B cell (primary cell): ENCODE measurements at regions not wholly inside any gene's neighbourhood (a gene's known extent, or its start where the extent isn't known, plus 50 kb on each side); places are given as distances from the start of the nearest gene placed in this dataset.

Experiments used
- ATAC-seq: fragments of 200-7000 bp; cut with Tn5 transposase; one replicate; pipeline ENCODE4 v1.10.0; 2021; ENCODE audit warnings: low read depth, mild to moderate bottlenecking, moderate number of reproducible peaks, moderate library complexity
- CTCF ChIA-PET: fragments of 350-600 bp; sonication (Branson Sonifier 250); formaldehyde crosslinking; loops from one replicate; lab custom pipeline; 2021; ENCODE audit warnings: antibody characterized with exemption, inconsistent platforms; lab: Charles Lee
- POLR2A ChIA-PET: fragments of 350-600 bp; sonication (Branson Sonifier 250); formaldehyde crosslinking; loops from one replicate; lab custom pipeline; 2021; ENCODE audit warnings: antibody characterized with exemption; lab: Charles Lee
- DNase-seq: peaks from one replicate; pipeline ENCODE4 v3.0.0; 2013
- H2AFZ ChIP-seq: 2 replicates; pipeline ENCODE4 v1.6.1; 2012; ENCODE audit warnings: mild to moderate bottlenecking, low read depth, low read length; ENCODE audit not compliant: insufficient read depth, poor library complexity, severe bottlenecking
- H3K27ac ChIP-seq, 2 donors: 1 replicate in 1 of 2; 2 replicates in 1 of 2; pipeline ENCODE4 v1.5.1; 2012 to 2013; ENCODE audit warnings: low read length in 2 of 2, mild to moderate bottlenecking in 2 of 2, moderate library complexity in 1 of 2
- H3K27me3 ChIP-seq, 4 experiments: fragments of 200-600 bp in 1 of 4; sonication (generic) in 1 of 4; replicated peaks in 1 of 4; 1 replicate in 2 of 4; 2 replicates in 2 of 4; pipeline versions ENCODE4 v1.6.1 to v1.7.0; 2013 to 2016; ENCODE audit warnings: low read length in 3 of 4, mild to moderate bottlenecking in 2 of 4, mixed read lengths in 1 of 4, moderate library complexity in 1 of 4; ENCODE audit not compliant: insufficient read depth in 4 of 4, control insufficient read depth in 3 of 4; ENCODE audit errors: control extremely low read depth in 1 of 4
- H3K36me3 ChIP-seq, 2 experiments: replicated peaks in 1 of 2; 1 replicate in 1 of 2; 2 replicates in 1 of 2; pipeline versions ENCODE4 v1.6.1 to v1.7.1; 2013; ENCODE audit warnings: low read length in 1 of 2; ENCODE audit not compliant: insufficient read depth in 2 of 2, control insufficient read depth in 1 of 2; ENCODE audit errors: control extremely low read depth in 1 of 2, extremely low read depth in 1 of 2
- H3K4me1 ChIP-seq, 2 donors: fragments of 200-600 bp in 1 of 2; sonication (generic) in 1 of 2; 1 replicate in 1 of 2; 2 replicates in 1 of 2; pipeline versions ENCODE4 v1.5.1 to v1.6.1; 2013 to 2017; ENCODE audit warnings: low read length in 2 of 2; ENCODE audit not compliant: control insufficient read depth in 2 of 2, insufficient read depth in 2 of 2
- H3K4me2 ChIP-seq: replicated peaks from 2 replicates; pipeline ENCODE3; 2012; ENCODE audit warnings: mild to moderate bottlenecking, low read depth, low read length; ENCODE audit not compliant: poor library complexity, severe bottlenecking
- H3K4me3 ChIP-seq, 5 experiments: fragments of 200-600 bp in 1 of 5; sonication (generic) in 1 of 5; 1 replicate in 3 of 5; 2 replicates in 2 of 5; pipeline versions ENCODE4 v1.5.1 to v1.7.0; 2011 to 2016; ENCODE audit warnings: low read length in 4 of 5, mild to moderate bottlenecking in 4 of 5, low read depth in 2 of 5, control low read depth in 1 of 5, moderate library complexity in 1 of 5; ENCODE audit not compliant: insufficient read depth in 1 of 5; ENCODE audit errors: control extremely low read depth in 1 of 5, extremely low read depth in 1 of 5
- H3K79me2 ChIP-seq: fragments of 200-600 bp; sonication (generic); one replicate; pipeline ENCODE4 v1.6.0; 2016; ENCODE audit warnings: low read length; ENCODE audit not compliant: control insufficient read depth, insufficient read depth
- H3K9ac ChIP-seq: fragments of 200-600 bp; sonication (generic); 2 replicates; pipeline ENCODE4 v1.6.1; 2017; ENCODE audit warnings: mild to moderate bottlenecking, low read length, moderate library complexity
- H3K9me3 ChIP-seq, 3 donors: one replicate each; pipeline versions ENCODE4 v1.6.1 to v1.7.1; 2013; ENCODE audit warnings: low read length in 2 of 3; ENCODE audit not compliant: control insufficient read depth in 2 of 3, insufficient read depth in 1 of 3; ENCODE audit errors: control extremely low read depth in 1 of 3
- H4K20me1 ChIP-seq: 2 replicates; pipeline ENCODE4 v1.6.0; 2012; ENCODE audit warnings: mild to moderate bottlenecking, low read length; ENCODE audit not compliant: insufficient read depth, control insufficient read depth, poor library complexity, severe bottlenecking
- H3K27ac Mint-ChIP-seq: one replicate; pipeline ENCODE4 v1.8.0; 2021; ENCODE audit warnings: mixed read lengths
- H3K27me3 Mint-ChIP-seq: one replicate; pipeline ENCODE4 v1.8.0; 2021; ENCODE audit warnings: mixed read lengths
- H3K4me1 Mint-ChIP-seq: one replicate; pipeline ENCODE4 v1.8.0; 2021; ENCODE audit warnings: mixed read lengths
- H3K4me3 Mint-ChIP-seq: one replicate; pipeline ENCODE4 v1.8.0; 2021; ENCODE audit warnings: mixed read lengths
- H3K9me3 Mint-ChIP-seq: one replicate; pipeline ENCODE4 v1.8.0; 2022; ENCODE audit warnings: mixed read lengths; ENCODE audit not compliant: insufficient read depth
- CTCF ChIP-seq: fragments of 200-600 bp; IDR thresholded peaks from one replicate; pipeline ENCODE4 v1.8.0; 2022; ENCODE audit warnings: antibody characterized with exemption, mild to moderate bottlenecking
- EZH2 ChIP-seq: IDR thresholded peaks from 2 replicates; pipeline ENCODE4 v1.6.1; 2012; ENCODE audit warnings: borderline replicate concordance, low read depth, mild to moderate bottlenecking, moderate library complexity, low read length; ENCODE audit not compliant: insufficient read depth, poor library complexity, severe bottlenecking
- WGBS: methylation state at CpG from one replicate; pipeline ENCODE4 v1.1.5; 2013; ENCODE audit warnings: missing lambda C conversion rate; ENCODE audit not compliant: insufficient coverage; 5-methylcytosine and 5-hydroxymethylcytosine counted together
- intact Hi-C: fragments of 100-400 bp; cut with micrococcal nuclease; formaldehyde crosslinking; loops from one replicate; pipeline ENCODE4 v1.10.0; 2022

GRCh38 chr11:23679041-23679440 is 817.8 kb upstream of the LUZP2 start:
- H3K79me2 ChIP-seq, result no peaks in the 10 kb centered on the region
- H3K4me3 ChIP-seq, result no peak overlapping the region
- ChIA-PET CTCF (no interaction called here), POLR2A (no interaction called here)
- ATAC-seq (no peak), DNase-seq (no peak)
- H3K4me1 ChIP-seq, result no peaks in the 10 kb centered on the region
- intact Hi-C loops, result no loop called here
- no peak overlapping the region for H3K4me2 ChIP-seq
- no peak overlapping the region for H3K9ac ChIP-seq
- H3K9me3 ChIP-seq, result peaks cover 0 to 19% (median 0%) of the 10 kb centered on the region in 3 donors
- H4K20me1 ChIP-seq, result no peaks in the 10 kb centered on the region
- no peaks in the 10 kb centered on the region for H3K36me3 ChIP-seq
- no peaks in the 10 kb centered on the region for H3K27me3 ChIP-seq
- Mint-ChIP-seq H3K4me1 (no peaks in the 10 kb centered on the region), H3K27ac (no peak overlapping the region), H3K4me3 (no peak overlapping the region), H3K9me3 (no peaks in the 10 kb centered on the region), H3K27me3 (no peaks in the 10 kb centered on the region)
- 46% methylated on average over 1 of the region's 1 CpG for WGBS
- H3K27ac ChIP-seq, result no peak overlapping the region
- H2AFZ ChIP-seq, result no peak overlapping the region
- no peak for TF ChIP-seq CTCF
- TF ChIP-seq EZH2, result no peak

- no peak overlapping the region for H3K4me3 Mint-ChIP-seq
- intact Hi-C loops, result no loop called here
- no peaks in the 10 kb centered on the region for H4K20me1 ChIP-seq
- no peak overlapping the region for H3K9ac ChIP-seq
- H3K27me3 ChIP-seq, result no peaks in the 10 kb centered on the region
- TF ChIP-seq CTCF (no peak), EZH2 (no peak)
- H3K4me1 ChIP-seq, result no peaks in the 10 kb centered on the region
- CTCF ChIA-PET, result no interaction called here
- 89% methylated on average over 10 of the region's 10 CpGs for WGBS
- POLR2A ChIA-PET, result no interaction called here
- no peaks in the 10 kb centered on the region for H3K9me3 Mint-ChIP-seq
- no peak overlapping the region for H2AFZ ChIP-seq
- DNase-seq (no peak), ATAC-seq (no peak)
- no peaks in the 10 kb centered on the region for H3K27me3 Mint-ChIP-seq
- peaks cover 0 to 19% (median 0%) of the 10 kb centered on the region in 3 donors for H3K9me3 ChIP-seq
- no peak overlapping the region for H3K4me3 ChIP-seq
- H3K4me1 Mint-ChIP-seq, result no peaks in the 10 kb centered on the region
- no peaks in the 10 kb centered on the region for H3K79me2 ChIP-seq
- no peaks in the 10 kb centered on the region for H3K36me3 ChIP-seq
- H3K4me2 ChIP-seq, result no peak overlapping the region
- H3K27ac ChIP-seq, result no peak overlapping the region
- H3K27ac Mint-ChIP-seq, result no peak overlapping the region
Observed at GRCh38 chr11:23679981-23680380, 816.9 kb upstream of the LUZP2 start.
